ENCODE measurements at regions not wholly inside any gene's neighbourhood (a gene's known extent, or its start where the extent isn't known, plus 50 kb on each side); places are given as distances from the start of the nearest gene placed in this dataset.
"Not testable (repeated sequence)": the region's sequence is repeated elsewhere in the genome, so short reads cannot be mapped to it uniquely, and the experiment has no call there.

DNA sequence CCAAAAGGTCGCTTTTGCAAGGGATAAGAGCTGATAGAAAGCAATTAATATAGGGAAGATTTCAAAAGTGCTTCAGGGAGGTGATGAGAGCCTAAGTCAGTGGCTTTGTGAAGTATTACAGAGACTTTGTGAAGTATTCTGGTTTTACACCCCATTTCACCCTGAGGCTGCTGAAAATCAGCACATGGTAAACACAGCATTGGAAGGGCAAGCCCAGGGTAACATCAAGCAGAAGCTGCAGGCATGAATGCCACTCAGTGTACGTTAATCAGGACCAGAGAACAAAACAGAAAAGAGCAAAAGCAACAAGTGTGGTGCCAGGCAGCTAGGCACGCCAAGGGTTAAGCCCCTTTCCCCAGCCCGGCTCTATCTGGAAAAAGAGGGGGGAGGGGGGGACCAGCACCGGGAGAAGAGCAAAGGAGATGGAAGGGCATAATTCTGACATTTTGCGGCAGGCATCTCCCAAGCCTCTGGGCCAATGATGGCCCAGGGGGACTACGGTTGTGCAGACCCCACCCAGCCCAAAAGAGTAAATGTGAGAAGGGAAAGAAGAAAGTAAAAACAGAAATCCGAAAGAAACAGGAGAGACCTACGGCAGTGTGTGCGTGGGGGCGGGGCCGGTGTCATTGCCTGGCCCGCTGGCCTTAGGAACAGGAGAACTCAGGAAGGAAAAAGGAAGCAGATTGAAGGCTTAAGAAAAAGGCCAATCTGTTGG lies 58.9 kb downstream of the DHRS2 start:
- DNase-seq = no peak

GRCh38 chr14:23695664-23695999 lies 59.5 kb downstream of the DHRS2 start:
- DNase-seq = no peak

DNA sequence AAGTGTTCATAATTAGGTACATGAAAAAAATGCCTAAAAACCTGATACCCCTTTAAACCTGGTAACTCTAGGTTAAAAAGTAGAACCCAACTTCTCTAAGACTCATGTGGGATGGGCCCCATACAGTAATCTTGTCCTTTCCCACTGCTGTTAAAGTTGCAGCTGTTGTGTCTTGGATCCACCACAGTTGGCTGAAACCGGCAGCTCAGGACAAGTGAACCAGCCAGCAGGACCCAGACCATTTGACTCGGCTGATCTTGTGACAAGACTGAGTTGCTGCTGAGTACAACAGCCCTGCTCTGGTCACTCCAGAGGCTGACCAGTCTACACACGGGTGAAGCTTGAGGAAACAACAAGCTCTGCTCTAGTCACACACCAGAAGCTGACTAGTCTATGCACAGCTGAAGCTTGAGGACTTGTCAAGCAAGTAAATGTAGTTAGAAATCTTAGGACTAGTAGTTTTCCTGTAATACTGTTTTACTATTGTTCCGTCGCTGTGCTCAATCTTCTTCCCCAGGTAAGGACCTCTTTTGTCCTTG lies 60.6 kb downstream of the DHRS2 start:
- DNase-seq = no peak

- DNase-seq = no peak
These were observed 61.5 kb downstream of the DHRS2 start for GRCh38 chr14:23697680-23698079.

- no peak for DNase-seq
These were observed 66.7 kb downstream of the DHRS2 start for GRCh38 chr14:23702656-23703426.

DNA sequence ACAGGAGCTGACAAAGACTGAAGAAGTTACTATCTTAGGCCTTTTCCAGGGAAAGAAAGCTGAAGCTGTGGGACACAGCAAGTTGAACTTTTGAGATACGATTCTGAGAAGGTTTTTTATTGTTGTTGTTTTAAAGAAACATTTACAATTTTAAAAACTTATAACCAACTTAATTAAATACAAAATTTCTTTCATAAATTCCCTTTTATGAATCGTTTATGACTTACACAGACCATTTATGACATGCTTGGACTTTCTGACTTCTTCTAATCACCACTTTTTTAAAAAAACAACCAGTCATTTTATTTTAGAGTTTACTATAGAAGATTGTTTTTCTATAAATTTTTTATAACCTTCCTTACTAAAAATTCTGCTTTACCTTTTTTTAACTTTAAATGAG lies 68.7 kb downstream of the DHRS2 start:
- DNase-seq = peak; percentile 49

- DNase-seq = no peak
These were observed 71.3 kb downstream of the DHRS2 start for GRCh38 chr14:23707415-23707814.

GRCh38 chr14:23708343-23708742 lies 72.2 kb downstream of the DHRS2 start:
- no peak for DNase-seq

DNA sequence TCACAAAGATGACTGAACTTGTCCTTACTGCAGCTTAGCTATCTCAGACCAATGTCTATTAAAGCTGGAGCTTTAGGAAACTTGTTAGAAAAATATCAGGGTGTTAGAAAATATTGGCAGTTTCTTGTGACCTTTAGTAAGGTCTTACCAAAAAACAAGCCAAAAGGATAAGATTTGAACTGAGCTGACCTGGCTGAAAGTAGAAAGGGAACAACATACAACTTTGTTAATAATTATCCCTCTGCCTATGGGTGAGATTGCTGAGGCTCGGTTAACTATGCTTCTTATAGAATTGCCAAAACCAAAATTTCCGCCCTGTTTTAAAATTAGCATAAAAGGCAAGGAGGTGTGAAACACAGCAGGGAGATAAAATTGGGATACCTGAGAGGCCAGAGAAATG lies 73.8 kb downstream of the DHRS2 start:
- DNase-seq = no peak

DNA sequence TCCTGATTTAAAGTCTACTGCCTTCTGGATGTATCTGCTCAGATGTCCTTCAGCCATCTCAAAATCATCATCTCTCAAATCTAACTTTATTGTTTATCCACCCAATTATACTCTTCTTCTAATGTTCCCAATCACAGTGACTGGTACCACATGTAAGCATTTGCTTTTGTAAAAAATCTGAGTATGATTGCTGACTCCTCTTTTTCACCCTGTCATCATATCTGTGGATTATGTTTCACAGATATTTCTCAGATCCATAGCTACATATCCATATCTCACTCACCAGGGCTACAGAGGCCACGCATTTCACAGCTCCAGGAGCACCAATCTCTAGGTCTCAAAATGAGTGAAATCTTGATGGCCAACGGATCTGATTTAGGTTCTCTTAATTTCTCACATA lies 76.1 kb downstream of the DHRS2 start:
- no peak for DNase-seq

DNA sequence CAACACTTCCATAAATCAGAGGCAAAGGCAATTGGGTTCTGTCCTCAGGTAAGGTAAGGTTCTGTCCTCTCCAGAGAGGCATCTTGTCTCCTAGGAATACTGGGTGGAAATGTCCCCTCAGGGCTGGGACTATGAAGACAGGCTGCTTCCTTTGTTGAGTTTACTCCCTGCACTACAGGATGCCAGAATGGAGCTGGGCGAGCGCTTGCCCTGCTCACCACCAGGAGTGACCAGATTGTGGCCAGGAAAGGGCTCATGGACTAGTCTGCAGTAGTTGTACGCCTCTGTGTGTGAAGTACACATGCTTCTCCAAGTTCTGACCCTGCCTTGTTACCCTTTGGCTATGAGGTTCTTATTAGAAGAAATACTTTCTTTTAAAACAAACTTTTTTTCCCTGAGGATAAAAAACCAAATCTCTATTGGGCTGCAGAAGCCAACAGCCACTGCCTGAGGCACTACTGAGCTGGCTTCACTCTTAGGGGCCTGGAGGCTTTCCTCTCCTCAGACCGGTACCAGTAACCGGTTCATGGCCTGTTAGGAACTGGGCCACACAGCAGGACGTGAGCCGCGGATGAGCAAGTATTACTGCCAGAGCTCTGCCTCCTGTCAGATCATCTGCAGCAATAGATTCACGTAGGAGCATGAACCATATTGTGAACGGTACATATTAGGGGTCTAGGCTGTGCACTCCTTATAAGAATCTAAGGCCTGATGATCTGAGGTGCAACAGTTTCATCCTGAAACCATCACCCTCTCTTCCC lies 83.2 kb downstream of the DHRS2 start:
- DNase-seq = no peak

DNA sequence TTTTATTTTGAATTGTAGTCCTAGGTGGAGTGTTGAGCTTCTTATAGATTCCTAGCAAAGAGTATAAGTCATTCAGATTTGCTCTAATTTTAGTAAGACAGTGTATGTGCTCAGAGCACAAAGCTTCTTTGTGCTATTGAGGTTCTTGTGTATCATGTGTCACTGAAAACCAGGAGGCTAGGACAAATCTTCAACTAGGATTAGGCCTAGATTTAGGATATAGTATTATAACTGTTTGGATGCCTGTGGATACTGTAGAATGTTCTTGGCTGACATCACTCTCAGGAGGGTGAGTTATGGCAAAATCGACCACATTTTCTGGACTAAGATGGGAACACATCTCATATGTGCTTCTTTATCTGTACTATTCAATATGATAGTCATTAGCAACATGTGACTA lies 86.5 kb downstream of the DHRS2 start:
- DNase-seq = no peak

DNA sequence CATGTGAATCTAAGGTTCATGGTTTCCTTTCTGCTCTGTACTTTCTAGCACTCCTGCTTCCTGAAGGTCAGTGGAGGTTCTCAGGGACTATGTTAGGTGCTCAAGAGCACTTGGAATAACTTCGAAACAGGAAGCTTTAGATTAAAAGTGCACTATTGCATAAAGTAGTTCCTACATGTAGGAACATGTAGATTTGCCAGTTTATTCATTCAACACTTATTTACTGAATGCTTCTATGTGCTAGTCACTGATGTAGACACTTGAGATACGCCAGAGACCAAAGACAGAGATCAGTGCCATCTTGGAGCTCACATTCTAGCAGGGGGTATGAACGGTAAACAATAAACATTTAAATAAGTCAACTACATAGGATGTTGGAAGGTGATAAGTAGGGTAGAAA lies 87.7 kb downstream of the DHRS2 start:
- DNase-seq = no peak

DNA sequence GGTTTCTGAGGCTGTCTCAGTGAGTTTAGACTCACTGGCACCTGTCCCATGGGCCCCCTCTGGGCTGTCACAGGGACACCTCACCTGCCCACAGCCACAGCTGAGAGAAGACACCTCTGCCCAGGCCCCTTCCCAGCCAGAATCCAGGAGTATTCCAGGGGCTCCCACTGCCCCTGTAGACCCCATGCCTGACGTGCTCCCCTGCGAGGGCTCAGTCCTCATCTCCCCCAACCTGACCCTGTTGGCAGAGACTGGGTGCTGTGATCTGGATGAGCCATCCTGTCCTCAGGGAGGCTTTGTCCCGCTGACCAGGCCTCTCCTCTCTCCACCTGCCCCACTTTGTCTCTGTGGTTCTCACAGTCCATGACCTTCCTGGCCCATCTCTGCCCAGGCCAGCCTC lies 89.4 kb downstream of the DHRS2 start:
- DNase-seq = no peak

GRCh38 chr14:23725980-23726710 lies 90.0 kb downstream of the DHRS2 start:
- no peak for DNase-seq

DNA sequence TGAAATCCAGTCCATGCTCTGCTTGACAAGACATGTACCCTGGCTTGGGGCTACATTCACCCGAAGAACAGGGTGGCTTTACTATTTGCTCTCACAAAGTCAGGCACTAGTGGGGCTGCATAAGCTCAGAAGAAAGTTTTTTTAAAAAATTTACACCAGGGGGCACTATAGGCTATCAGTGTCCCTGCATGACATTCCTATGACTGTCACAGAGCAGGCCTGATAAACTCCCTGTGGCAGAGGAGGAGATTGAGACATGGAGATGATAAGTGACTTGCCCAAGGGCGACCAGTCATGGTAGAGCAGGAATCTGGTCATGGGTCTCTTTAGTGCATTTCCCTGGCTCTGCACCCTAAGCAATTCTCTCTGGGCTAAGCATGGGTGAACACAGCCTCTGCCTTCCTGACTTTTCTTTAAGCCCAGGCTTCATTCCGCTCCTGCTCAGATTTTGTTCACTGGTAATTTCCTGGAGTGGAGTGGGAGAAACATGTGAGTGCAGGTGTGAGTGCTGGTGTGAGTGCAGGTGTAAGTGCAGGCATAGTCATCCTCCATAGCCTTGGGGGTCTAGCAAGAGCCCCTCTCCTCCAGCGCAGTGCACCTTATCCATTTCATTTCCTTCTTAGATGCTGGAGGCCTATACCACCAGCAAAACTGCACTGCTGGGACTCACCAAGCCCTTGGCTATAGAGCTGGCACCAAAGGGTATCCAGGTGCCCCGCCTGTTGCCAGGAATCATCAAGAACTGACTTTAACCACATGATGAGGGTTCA lies 91.6 kb downstream of the DHRS2 start:
- peak; percentile 68 for DNase-seq

DNA sequence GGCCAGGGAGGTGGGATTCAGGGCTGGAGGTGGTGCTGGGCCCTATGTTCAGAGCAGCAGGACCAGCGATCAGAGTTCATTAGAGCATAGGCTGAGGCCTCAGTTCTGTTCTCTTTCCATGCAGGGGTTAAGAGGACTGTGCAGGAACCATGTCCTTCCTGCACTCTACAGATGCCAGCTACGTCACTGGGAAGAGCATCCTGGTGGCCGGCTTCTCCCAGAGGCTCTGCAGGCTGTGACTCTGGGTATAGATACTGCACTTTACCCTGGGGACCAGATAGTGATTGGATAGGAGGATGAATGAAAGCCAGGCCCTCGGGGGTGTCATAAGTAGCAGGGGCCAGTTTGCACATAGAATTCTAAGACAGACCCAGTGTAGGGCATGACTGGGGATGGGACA lies 92.6 kb downstream of the DHRS2 start:
- DNase-seq = no peak

DNA sequence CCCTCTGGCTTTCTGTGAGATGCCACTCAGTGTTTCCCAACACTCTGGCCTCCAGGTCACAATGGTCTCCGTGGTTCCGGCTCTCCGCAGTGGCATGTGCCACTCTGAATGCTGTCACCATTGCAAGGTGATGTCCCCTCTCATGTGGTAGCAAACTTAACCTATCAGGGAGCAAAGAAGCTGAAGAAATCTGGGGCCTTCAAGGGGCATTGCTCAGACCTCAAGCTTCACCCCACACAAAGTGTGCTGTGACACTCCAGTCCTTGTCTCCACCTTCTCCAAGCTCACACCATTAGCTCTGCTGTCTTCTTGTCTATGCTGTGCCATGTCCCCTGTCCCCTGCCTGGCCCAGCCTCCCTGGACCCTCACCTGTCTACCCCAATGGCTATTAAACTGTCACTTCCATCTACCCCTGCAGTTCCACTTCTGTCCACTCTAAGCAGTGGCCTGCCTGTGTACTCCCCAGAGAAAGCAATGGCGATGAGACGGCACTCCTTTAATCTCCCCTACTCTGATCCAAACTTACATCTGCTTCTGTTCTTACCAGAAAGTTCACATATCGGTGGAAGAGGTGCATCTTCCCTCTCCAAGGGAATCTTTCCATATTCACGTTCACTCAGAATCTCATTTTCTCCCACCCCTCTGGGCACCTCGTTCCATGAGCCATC lies 93.7 kb downstream of the DHRS2 start:
- peak; percentile 8 for DNase-seq

GRCh38 chr14:23735394-23735793 lies 99.2 kb downstream of the DHRS2 start:
- no peak for DNase-seq

- not testable (repeated sequence) for DNase-seq
These were observed 108.2 kb downstream of the DHRS2 start for GRCh38 chr14:23744368-23744767.

DNA sequence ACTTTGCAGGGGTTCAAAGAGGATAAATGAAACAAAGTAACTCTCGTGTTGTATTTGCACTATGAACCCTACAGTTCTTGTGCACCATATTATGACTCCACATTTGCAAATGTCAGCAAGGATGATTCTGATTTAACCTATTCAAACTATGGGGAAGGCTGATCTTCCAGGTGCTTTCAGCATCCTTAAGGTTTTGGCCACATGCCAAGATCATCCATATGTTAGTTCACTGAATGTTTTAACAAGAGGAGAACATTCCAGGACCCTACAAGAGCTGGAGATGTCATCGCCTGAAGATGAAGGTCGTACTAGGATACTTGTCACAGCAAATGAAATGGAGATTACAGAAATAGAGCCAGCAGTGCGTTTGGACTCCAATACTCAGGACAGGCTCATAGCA lies 114.2 kb downstream of the DHRS2 start:
- DNase-seq = no peak

GRCh38 chr14:23751616-23752015 lies 115.5 kb downstream of the DHRS2 start:
- no peak for DNase-seq
